HCT116 (cell line): ENCODE measurements at regions not wholly inside any gene's neighbourhood (a gene's known extent, or its start where the extent isn't known, plus 50 kb on each side); places are given as distances from the start of the nearest gene placed in this dataset.

Experiments
- CEBPB ChIP-seq: IDR thresholded peaks from 2 replicates; pipeline ENCODE4 v1.6.1; 2012; ENCODE audit warnings: low read depth
- POLR2A ChIP-seq: IDR thresholded peaks from 2 replicates; pipeline ENCODE4 v1.7.0; 2011; ENCODE audit warnings: borderline replicate concordance; ENCODE audit not compliant: insufficient read depth, insufficient read length; ENCODE audit errors: extremely low read depth
- RAD21 ChIP-seq: IDR thresholded peaks from 2 replicates; pipeline ENCODE4 v1.6.1; 2012; ENCODE audit warnings: low read depth, mild to moderate bottlenecking
- SRF ChIP-seq: IDR thresholded peaks from 2 replicates; pipeline ENCODE4 v1.6.1; 2012; ENCODE audit warnings: low read depth
- TCF7L2 ChIP-seq: IDR thresholded peaks from 2 replicates; pipeline ENCODE4 v1.7.0; 2011; ENCODE audit warnings: borderline replicate concordance, inconsistent platforms; ENCODE audit not compliant: insufficient read depth, insufficient read length; ENCODE audit errors: extremely low read depth
- TF ChIP-seq, protein P1 (sequence below), 3 experiments: fragments of 200-600 bp in 1 of 3; sonication (generic) in 1 of 3; IDR thresholded peaks in 2 of 3; conservative IDR thresholded peaks in 1 of 3; 2 replicates each; pipeline ENCODE4 v1.5.1; 2012 to 2017; ENCODE audit warnings: low read depth in 2 of 3, low read length in 2 of 3, antibody characterized with exemption in 1 of 3, borderline replicate concordance in 1 of 3, control low read depth in 1 of 3, mild to moderate bottlenecking in 1 of 3, mixed read lengths in 1 of 3, mixed run types in 1 of 3, moderate library complexity in 1 of 3; ENCODE audit not compliant: insufficient read depth in 1 of 3

DNA sequence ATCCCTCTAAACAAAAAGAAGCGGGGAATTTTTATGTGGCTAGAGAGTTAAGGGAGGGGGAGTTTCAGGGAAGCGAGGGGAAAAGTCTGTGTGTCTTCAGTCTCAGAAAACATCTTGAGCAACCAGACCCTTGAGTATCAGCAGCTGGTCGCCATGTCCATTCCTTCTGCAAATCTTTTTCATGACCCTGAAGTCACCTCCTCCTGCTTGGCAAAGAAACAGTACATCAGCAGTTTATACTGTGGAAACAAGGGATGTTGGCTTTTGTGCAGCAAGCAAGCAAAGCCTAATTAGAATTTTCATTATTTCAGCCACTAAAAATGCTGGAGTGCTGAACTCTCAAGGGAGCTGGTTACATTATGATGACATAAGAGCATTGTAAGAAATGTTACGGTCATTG lies 187.4 kb upstream of the SLC8A1 start:
- no peak for TF ChIP-seq POLR2A
- TF ChIP-seq, protein P1, sequence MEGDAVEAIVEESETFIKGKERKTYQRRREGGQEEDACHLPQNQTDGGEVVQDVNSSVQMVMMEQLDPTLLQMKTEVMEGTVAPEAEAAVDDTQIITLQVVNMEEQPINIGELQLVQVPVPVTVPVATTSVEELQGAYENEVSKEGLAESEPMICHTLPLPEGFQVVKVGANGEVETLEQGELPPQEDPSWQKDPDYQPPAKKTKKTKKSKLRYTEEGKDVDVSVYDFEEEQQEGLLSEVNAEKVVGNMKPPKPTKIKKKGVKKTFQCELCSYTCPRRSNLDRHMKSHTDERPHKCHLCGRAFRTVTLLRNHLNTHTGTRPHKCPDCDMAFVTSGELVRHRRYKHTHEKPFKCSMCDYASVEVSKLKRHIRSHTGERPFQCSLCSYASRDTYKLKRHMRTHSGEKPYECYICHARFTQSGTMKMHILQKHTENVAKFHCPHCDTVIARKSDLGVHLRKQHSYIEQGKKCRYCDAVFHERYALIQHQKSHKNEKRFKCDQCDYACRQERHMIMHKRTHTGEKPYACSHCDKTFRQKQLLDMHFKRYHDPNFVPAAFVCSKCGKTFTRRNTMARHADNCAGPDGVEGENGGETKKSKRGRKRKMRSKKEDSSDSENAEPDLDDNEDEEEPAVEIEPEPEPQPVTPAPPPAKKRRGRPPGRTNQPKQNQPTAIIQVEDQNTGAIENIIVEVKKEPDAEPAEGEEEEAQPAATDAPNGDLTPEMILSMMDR (IDR thresholded peaks at IDR 0.05 in 2 of 3, conservative IDR thresholded peaks at IDR 0.05 in 1 of 3; ENCODE audit: borderline replicate concordance in 1 of 3, insufficient read depth in 1 of 3, low read depth in 2 of 3, low read length in 2 of 3), result no peak
- no peak for TF ChIP-seq TCF7L2
- no peak for TF ChIP-seq SRF
- no peak for TF ChIP-seq RAD21
- TF ChIP-seq CEBPB, result no peak
